Left hindlimb (tissue), 1 donor: ENCODE measurements at regions not wholly inside any gene's neighbourhood (a gene's known extent, or its start where the extent isn't known, plus 50 kb on each side); places are given as distances from the start of the nearest gene placed in this dataset.
"Not testable (repeated sequence)": the region's sequence is repeated elsewhere in the genome, so short reads cannot be mapped to it uniquely, and the experiment has no call there.

Experiments
- DNase-seq: peaks from one replicate; pipeline ENCODE4 v3.0.0-alpha.2; 2018

- DNase-seq = no peak
Observed at GRCh38 chrX:46298821-46299220, 246.4 kb downstream of the ZNF674 start.

- DNase-seq = no peak
Observed at GRCh38 chrX:46295963-46296362, 249.3 kb downstream of the ZNF674 start.

DNA sequence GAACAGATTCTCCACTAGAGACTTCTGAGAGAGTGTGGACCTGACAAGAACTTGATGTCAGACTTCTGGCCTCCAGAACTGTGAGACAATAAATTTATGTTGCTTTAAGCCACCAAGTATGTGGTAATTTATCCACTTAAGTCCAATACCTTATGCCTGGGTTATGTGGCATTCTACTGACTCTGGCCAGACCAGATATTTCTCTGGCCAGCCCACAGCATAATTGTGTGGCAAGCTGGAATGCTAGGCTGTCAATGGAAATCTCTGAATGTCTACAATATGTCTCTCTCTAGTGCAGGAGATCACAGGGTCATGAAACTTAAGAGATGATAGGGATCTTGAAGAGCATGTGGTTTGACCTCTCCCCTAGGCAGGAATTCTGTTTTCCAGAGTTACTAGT, 251.0 kb downstream of the ZNF674 start:
- no peak for DNase-seq

GRCh38 chrX:46279925-46280313, 265.3 kb downstream of the ZNF674 start:
- DNase-seq = no peak

DNA sequence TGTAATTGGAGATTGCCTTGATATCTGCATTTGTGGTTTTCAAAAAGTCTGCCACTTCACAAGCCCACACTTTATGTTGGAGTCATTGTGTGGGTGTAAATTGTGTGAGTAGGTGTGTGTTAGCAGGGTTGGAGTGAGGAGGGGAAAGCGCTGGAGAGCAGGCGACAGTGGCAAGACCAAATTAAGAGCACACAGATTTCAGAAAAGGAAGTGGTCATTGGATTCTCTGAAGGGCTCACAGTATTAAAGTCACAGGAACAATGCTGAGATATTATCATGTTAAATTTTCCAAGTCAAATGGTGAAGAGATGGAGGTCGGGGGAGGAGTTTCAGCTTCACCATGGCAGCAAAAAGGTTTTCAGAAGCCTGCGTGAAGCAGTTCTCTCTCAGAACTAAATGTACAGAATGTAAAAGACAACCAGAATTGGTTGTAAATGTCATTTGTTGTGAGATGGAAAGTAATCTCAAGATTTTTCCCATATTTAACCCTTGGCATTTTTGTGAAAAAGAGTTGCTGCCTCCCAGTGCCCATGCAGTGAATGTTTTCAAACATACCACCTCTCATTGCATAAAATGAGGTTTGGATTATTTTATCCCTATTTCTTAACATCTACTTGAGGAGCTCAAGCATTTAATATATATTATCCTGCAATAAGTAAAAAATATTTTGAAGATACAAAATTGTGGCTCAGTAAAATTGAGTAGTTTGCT, 265.9 kb downstream of the ZNF674 start:
- no peak for DNase-seq

DNA sequence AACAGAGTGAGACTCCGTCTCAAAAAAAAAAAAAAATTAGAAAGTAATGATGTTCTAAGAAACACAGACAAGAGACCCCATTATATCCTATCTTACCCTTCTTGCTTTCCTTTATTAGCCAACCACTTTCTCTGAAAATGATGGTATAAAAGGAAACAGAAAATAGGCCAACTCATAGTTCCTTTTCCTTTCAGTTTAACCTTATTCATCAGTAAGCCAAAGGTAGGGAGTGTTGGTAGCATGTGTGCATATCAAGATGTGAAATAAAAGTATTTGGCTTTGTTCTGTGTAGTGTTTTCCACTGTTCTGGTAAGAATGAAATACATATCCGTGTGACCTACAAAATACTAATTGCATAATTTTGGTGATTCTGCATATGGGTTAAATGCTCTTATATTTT, 266.6 kb downstream of the ZNF674 start:
- DNase-seq = no peak

- DNase-seq = no peak
Observed at GRCh38 chrX:46268412-46268811, 276.8 kb downstream of the ZNF674 start.

GRCh38 chrX:46263494-46263893, 281.7 kb downstream of the ZNF674 start:
- no peak for DNase-seq

DNA sequence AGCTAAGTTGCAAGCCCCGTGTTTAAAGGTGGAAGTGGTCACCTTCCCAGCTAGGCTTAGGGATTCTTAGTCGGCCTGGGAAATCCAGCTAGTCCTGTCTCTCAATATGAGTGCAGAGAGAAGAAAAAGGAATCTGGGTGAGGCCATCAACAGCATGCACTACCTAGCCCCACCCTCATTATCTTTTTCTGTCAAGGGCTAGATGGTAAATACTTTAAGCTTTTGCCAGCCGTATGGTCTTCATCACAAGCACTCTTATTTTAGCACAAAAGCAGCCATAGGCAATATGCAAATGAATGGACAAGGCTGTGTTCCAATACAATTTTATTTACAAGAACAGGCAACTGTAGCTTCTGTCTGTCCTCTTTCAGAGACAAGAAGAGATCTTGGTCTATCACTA, 282.9 kb downstream of the ZNF674 start:
- DNase-seq = no peak

GRCh38 chrX:46260499-46260898, 284.7 kb downstream of the ZNF674 start:
- no peak for DNase-seq

DNA sequence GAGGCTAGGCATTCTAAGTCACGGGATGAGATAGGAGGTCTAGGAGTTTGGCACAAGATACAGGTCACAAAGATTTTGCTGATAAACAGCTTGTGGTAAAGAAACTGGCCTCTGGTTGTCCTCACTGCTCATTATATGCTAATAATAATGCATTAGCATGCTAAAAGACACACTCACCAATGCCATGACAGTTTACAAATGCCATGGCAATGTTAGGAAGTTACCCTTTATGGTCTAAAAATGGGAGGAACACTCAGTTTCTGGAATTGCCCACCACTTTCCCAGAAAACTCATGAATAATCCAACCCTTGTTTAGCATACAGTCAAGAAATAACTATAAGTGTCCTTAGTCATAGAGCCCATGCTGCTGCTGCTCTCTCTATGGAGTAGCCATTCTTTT, 286.9 kb downstream of the ZNF674 start:
- no peak for DNase-seq

- DNase-seq = no peak
Observed at GRCh38 chrX:46257451-46257879, 287.8 kb downstream of the ZNF674 start.

GRCh38 chrX:46256875-46257274, 288.3 kb downstream of the ZNF674 start:
- no peak for DNase-seq

- DNase-seq = no peak
Observed at GRCh38 chrX:46255046-46255445, 290.2 kb downstream of the ZNF674 start.

DNA sequence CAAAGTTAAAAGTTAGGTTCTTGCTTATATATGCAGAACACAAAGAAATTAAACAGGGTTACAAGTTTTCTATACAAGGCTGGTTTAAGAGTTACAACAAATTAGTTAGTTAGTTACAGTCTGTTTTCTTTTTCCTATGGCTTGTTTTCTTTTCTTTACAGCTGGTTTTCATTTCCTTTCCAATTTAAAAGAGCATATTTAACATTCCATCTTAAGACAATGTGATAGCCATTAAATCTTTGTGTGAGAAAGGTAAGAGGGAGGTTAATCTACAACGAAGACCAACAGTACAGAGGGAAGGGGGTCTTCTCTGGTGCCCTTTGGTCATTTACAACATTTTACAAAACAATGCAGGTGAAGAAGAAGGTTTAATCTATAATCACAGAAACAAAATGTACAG, 290.6 kb downstream of the ZNF674 start:
- no peak for DNase-seq

GRCh38 chrX:46251755-46252154, 293.5 kb downstream of the ZNF674 start:
- no peak for DNase-seq

- no peak for DNase-seq
Observed at GRCh38 chrX:46250151-46250550, 295.1 kb downstream of the ZNF674 start.

GRCh38 chrX:46247456-46247855, 297.8 kb downstream of the ZNF674 start:
- no peak for DNase-seq

- no peak for DNase-seq
Observed at GRCh38 chrX:46244451-46244850, 300.8 kb downstream of the ZNF674 start.

- no peak for DNase-seq
Observed at GRCh38 chrX:46236411-46236810, 308.8 kb downstream of the ZNF674 start.

GRCh38 chrX:46235778-46236177, 309.4 kb downstream of the ZNF674 start:
- no peak for DNase-seq

GRCh38 chrX:46234775-46235174, 310.4 kb downstream of the ZNF674 start:
- no peak for DNase-seq

GRCh38 chrX:46228389-46228788, 316.8 kb downstream of the ZNF674 start:
- no peak for DNase-seq

DNA sequence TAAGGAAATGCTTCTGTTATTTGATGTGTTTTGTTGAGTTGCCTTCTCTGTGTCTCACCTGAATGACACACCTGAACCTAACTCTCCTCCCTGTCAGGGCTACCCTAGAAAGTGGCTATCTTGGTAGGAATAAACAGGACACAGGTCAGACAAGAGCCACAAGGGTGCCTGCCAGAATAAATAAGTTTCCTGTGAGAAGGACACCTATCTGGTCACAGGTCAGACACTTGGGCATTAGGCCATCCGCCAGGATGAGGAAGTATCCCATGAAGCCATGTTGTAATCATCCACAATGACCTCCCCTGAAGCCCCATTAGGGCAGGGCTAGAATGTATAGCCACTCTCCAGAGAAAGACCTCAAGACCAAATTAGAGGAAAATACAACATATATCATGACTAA, 318.8 kb downstream of the ZNF674 start:
- no peak for DNase-seq

GRCh38 chrX:46223499-46223898, 321.7 kb downstream of the ZNF674 start:
- DNase-seq = not testable (repeated sequence)
